H1 (cell line): ENCODE measurements at regions not wholly inside any gene's neighbourhood (a gene's known extent, or its start where the extent isn't known, plus 50 kb on each side); places are given as distances from the start of the nearest gene placed in this dataset.

Experiments
- ASH2L ChIP-seq: fragments of 200-600, 300-600 bp; sonication (generic); IDR thresholded peaks from one replicate; pipeline ENCODE4 v1.7.1; 2017; ENCODE audit warnings: low read length
- CTCF ChIP-seq, 3 experiments: IDR thresholded peaks; 1 replicate in 2 of 3; 2 replicates in 1 of 3; pipeline versions ENCODE4 v1.5.1 to v1.6.1; 2011; ENCODE audit warnings: low read length in 3 of 3, mild to moderate bottlenecking in 3 of 3, inconsistent platforms in 2 of 3, low read depth in 1 of 3, moderate library complexity in 1 of 3; ENCODE audit not compliant: insufficient read depth in 1 of 3; ENCODE audit errors: control extremely low read depth in 1 of 3
- EZH2 ChIP-seq: fragments of 200-600 bp; sonication (generic); IDR thresholded peaks from 2 replicates; pipeline ENCODE4 v1.7.1; 2012; ENCODE audit warnings: low read depth, mild to moderate bottlenecking, moderate library complexity, low read length, inconsistent platforms; ENCODE audit not compliant: severe bottlenecking
- POLR2AphosphoS5 ChIP-seq: IDR thresholded peaks from 2 replicates; pipeline ENCODE4 v1.6.1; 2011; ENCODE audit warnings: low read depth, low read length
- TAF1 ChIP-seq: IDR thresholded peaks from 2 replicates; pipeline ENCODE4 v1.6.1; 2011; ENCODE audit warnings: mild to moderate bottlenecking, low read depth, low read length
- USF2 ChIP-seq: IDR thresholded peaks from 2 replicates; pipeline ENCODE4 v1.6.1; 2011; ENCODE audit warnings: low read length, improper control_type of control experiment

GRCh38 chr5:158414333-158414762 lies 555.4 kb upstream of the CLINT1 start:
- TF ChIP-seq ASH2L (no peak), CTCF (IDR thresholded peaks at IDR 0.05; ENCODE audit: control extremely low read depth in 1 of 3, insufficient read depth in 1 of 3, low read depth in 1 of 3, low read length in 3 of 3) (no peak), USF2 (no peak), POLR2AphosphoS5 (no peak), TAF1 (no peak), EZH2 (no peak)
